ENCODE measurements at regions not wholly inside any gene's neighbourhood (a gene's known extent, or its start where the extent isn't known, plus 50 kb on each side); places are given as distances from the start of the nearest gene placed in this dataset.

DNA sequence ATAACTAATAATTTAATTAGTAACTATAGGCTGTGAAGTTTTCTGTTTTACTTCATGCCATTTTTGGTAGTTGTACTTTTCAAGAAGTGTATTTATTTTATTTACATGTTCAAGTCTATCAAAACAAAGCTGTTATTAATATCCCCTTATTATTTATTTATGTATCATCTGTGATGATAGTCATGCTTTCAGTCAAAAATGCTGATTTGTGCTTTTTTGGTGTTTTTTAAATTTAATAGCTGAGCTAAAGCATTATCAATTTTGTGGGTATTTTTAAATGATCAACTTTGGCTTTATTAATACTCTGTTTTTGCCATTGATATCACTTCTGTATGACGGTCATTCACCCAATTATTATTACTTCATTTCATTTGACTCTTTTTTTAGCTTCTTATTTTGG, 1229.2 kb upstream of the CADM2 start:
- no peak for ATAC-seq
- DNase-seq (ENCODE audit: low spot score) = no peak

- ATAC-seq (no peak), DNase-seq (ENCODE audit: low spot score) (no peak)
Measured at GRCh38 chr3:83734656-83735055, 1224.1 kb upstream of the CADM2 start.

DNA sequence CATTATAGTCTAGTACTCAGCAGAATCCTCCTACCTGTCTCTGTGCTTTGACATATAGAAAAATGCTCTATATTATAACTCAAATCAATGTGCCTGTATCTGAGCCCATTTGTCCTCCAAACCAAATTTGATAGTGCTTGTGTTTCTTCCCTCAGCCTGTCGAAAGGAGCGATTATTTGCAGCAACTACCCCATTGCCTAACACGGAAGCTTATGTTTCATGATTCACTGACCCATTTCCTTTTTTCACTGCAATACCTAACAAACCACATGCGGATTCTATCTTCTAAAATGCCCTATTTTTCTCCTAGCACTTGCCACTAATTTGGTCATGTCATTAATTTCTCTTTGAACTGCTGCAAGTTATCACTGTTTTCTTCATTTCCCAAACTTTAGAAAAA, 1220.6 kb upstream of the CADM2 start:
- DNase-seq (ENCODE audit: low spot score) (no peak), ATAC-seq (no peak)

- ATAC-seq (no peak), DNase-seq (ENCODE audit: low spot score) (no peak)
Measured at GRCh38 chr3:83740504-83740903, 1218.3 kb upstream of the CADM2 start.

GRCh38 chr3:83765956-83766355, 1192.8 kb upstream of the CADM2 start:
- ATAC-seq (no peak), DNase-seq (ENCODE audit: low spot score) (no peak)

GRCh38 chr3:83769791-83770663, 1188.8 kb upstream of the CADM2 start:
- peak; percentile 33 for DNase-seq (ENCODE audit: low spot score)
- ATAC-seq = no peak

DNA sequence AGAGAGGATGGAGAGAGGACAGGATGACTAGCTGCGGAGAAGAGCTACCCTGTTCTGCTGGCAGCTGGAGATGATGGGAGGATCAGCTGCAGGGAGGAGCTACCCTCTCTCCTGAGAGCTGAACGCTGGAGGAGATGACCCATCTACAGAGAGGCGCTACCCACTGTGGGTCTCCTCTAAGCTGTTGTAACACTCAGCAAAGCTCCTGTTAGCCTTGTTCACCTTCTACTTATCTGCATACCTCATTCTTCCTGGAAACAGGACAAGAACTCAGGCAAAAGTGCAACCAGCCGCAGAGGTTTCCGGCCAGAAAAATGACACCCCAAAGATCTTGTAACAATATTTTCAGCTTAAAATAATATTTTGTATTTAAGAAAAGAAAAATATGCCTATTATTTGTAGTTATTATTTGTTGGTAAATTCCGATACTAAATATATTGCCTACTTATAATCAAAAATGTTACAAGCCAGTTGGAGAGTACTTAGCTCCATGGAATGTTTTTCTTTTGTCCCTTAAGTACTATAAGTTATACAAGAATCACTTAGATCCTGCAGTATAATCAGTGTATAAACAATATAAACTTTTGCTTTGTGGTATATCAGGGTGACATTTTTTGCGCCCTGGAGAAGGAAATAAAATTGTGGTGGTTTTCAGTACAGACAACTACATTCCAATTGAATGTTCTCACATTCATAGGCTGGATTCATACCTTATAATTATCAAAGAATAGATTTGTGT, 1188.0 kb upstream of the CADM2 start:
- ATAC-seq (no peak), DNase-seq (ENCODE audit: low spot score) (no peak)

DNA sequence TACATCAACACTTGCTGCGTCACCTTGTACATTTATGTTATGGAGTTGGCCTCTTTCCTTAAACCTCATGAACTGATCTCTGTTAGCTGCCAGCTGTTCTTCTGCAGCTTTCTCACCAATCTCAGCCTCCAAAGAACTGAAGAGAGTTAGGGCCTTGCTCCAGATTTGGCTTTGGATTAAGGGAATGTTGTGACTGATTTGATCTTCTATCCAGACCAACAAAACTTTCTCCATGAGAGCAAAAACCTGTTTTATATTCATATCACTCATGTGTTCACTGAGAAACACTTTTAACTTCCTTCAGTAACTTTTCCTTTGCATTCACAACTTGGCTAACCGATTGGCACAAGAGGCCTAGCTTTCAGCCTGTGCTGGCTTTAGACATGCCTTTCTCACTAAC, 1156.0 kb upstream of the CADM2 start:
- ATAC-seq = no peak
- no peak for DNase-seq (ENCODE audit: low spot score)

- DNase-seq (ENCODE audit: low spot score) = no peak
Measured at GRCh38 chr3:83807511-83807910, 1151.3 kb upstream of the CADM2 start.

GRCh38 chr3:83813176-83813575, 1145.6 kb upstream of the CADM2 start:
- no peak for ATAC-seq
- no peak for DNase-seq (ENCODE audit: low spot score)

More at GRCh38 chr3:83807511-83807910, 1151.3 kb upstream of the CADM2 start:
- ATAC-seq = no peak

GRCh38 chr3:83816653-83817052, 1142.1 kb upstream of the CADM2 start:
- DNase-seq (ENCODE audit: low spot score) (no peak), ATAC-seq (no peak)

DNA sequence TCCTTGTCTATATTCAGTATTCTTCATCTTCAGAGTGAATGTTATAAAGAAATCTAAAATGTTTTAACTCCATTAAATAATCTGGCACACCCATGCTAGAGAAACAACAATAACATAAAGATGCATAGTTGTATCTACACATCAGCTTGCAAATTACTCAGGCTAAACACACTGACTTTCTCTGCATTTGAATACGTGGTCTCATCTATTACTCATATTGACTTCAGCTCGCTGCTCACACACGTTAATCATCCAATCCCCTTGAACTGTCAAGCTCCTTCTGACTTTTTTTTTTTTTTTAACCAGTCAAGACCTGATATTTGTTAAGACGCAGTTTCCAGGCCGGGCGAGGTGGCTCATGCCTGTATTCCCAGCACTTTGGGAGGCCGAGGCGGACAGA, 1137.3 kb upstream of the CADM2 start:
- no peak for DNase-seq (ENCODE audit: low spot score)

GRCh38 chr3:83823095-83823494, 1135.7 kb upstream of the CADM2 start:
- ATAC-seq = no peak
- DNase-seq (ENCODE audit: low spot score) = no peak

More for the DNA sequence above, 1137.3 kb upstream of the CADM2 start:
- no peak for ATAC-seq

- ATAC-seq (no peak), DNase-seq (ENCODE audit: low spot score) (no peak)
Measured at GRCh38 chr3:83835040-83835439, 1123.7 kb upstream of the CADM2 start.

GRCh38 chr3:83842511-83842910, 1116.3 kb upstream of the CADM2 start:
- no peak for DNase-seq (ENCODE audit: low spot score)
- ATAC-seq = no peak

DNA sequence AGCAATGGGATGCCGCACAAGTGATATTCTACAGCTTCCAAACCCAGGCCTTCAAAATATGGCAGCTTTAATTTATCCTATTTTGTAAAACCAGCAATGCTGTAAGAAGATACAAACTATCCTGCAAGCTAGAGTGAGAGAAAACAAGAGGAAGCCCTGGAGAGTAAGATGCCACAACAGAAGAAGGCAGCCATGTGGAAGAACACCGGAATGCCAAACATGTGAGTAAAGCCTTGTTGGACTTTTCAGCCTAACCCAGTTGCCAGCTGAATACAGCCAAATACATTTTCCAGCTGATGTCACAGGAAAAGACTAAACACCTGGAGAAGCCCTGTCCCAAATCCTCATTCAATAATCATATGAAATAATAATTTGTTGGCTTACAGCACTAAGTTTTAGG, 1115.1 kb upstream of the CADM2 start:
- no peak for ATAC-seq
- no peak for DNase-seq (ENCODE audit: low spot score)

DNA sequence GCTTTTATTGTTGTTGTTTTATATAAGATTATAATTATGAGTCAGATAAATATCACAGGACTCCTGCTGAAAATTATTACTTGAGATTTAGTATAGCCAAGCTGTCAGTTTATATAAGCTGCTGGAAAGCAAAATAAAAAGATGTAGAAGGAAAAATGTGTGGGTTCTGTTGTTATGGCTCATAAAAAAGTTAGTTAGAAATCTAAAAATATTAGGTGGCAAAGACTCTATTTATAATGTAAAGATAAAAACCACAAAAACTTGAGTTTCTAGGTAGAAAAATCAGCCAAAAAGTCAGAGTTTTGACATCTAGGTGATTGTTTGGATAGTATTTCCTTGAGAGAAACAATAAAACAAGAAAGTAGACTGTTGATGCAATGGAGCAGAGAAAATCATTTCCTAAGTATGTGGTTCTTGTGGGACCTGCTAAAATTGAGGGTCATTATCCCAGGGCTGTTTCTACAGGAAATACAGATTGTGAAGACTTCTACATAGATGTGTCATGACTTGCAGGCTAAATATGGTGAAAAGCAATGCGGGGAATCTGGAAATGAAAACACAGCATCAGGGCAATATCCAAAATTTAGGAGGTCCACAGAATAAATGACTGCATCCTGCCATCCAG, 1109.6 kb upstream of the CADM2 start:
- no peak for DNase-seq (ENCODE audit: low spot score)
- ATAC-seq = no peak

DNA sequence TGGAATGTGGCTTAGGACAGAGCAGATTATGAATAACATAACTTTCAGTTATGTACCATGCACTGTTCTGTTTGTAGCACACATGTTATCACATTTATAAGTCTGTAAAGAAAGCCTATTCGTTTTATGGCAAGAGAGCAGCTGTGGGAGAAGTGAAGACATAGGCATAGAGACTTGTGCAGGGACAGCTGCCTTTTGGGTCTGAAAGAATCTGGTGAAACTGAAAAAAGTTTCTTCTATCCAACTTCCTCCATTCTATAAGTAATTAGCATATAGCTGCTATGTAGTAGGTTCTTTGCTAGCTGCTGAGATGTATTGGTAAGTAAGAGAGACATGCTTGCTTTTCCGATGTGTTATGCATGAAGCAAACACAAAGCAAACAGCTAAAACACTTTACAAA, 1095.4 kb upstream of the CADM2 start:
- DNase-seq (ENCODE audit: low spot score) (no peak), ATAC-seq (no peak)

DNA sequence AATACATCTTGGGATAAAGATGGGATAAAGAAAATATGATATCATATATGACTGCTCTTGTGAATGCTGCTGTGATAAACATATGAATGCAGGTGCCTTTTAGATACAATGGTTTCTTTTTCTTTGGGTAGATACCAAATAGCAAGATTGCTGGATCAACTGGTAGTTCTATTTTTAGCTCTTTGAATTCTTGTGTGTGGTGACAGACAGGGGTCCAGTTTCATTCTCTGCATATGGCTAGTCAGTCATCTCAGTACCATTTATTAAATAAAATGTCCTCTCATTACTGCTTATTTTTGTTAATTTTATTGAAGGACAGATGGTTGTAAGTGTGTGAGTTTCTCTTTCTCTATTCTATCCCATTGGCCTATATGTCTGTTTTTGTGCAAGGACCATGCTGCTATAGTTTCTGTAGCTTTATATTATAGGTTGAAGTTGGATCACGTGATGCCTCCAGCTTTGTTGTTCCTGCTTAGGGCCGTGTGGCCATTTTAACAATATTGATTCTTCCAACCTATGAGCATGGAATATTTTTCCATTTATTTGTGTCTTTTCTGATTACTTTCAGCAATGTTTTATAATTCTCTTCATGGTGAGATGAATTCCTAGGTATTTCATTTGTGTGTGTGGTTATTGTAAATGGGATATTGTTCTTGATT, 1089.8 kb upstream of the CADM2 start:
- no peak for DNase-seq (ENCODE audit: low spot score)
- ATAC-seq = no peak

DNA sequence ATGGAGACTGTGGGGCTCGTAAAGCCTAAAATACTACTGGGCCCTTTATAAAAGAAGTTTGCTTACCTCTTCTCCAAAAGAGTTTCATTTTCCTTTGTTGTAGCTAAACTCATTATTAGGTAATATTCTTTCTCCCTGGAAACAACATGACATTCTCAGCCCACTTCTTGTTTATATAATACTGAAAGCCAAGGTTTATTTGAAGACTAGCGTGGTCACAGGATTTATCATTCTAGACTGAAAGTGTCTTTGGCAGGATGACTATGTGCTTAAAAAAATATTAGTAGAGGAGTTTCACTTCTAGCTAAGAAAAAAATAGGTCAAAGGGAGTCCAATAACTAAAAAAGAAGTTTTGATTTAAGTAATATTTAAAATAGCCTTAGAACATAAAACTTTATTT, 1085.2 kb upstream of the CADM2 start:
- ATAC-seq (no peak), DNase-seq (ENCODE audit: low spot score) (no peak)

DNA sequence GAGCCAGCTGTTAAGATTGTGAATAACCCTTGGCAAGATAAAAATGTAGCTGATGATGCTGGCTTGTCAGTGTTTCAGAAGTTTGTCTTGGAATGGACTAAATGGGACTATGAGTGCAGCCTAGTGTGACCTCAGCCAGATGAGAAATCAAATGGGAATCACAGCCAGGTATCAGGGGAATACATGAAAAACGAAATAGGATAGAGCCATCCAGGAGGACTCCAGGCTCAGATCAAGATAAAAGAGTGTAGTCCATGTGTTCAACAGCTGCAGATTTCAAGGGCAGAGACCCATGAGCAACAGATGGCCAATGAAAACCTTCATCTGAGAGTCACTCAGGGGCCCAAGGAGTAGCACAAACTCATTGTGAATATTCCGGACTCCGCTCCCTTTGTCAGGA, 1080.9 kb upstream of the CADM2 start:
- ATAC-seq (no peak), DNase-seq (ENCODE audit: low spot score) (no peak)
